SK-N-SH (cell line): ENCODE measurements at regions not wholly inside any gene's neighbourhood (a gene's known extent, or its start where the extent isn't known, plus 50 kb on each side); places are given as distances from the start of the nearest gene placed in this dataset.

Source experiments
- CTCF ChIA-PET: fragments of 300-600, 350-600 bp; formaldehyde crosslinking; extraction: SDS; loops from one replicate; lab custom pipeline; 2021; lab: Yijun Ruan, JAX
- POLR2A ChIA-PET: fragments of 350-600 bp; sonication (Branson Sonifier 250); formaldehyde crosslinking; extraction: SDS; loops from one replicate; lab custom pipeline; 2020; ENCODE audit warnings: antibody characterized with exemption, inconsistent platforms; lab: Yijun Ruan, JAX
- DNase-seq: peaks from one replicate; pipeline ENCODE4 v3.0.0; 2012
- H2AFZ ChIP-seq: fragments of 200-600 bp; sonication (generic); 2 replicates; pipeline ENCODE4 v1.8.1; 2016; ENCODE audit warnings: antibody characterized with exemption, mild to moderate bottlenecking, low read depth
- H3F3A ChIP-seq: fragments of 200-600 bp; sonication (generic); replicated peaks from 2 replicates; pipeline ENCODE3; 2016; ENCODE audit warnings: antibody characterized with exemption, mild to moderate bottlenecking; ENCODE audit not compliant: insufficient read depth
- H3K27ac ChIP-seq, 2 experiments: fragments of 200-500 bp in 1 of 2; fragments of 200-600 bp in 1 of 2; sonication (Bioruptor generic) in 1 of 2; sonication (generic), shearing (Covaris generic) in 1 of 2; 2 replicates each; pipeline versions ENCODE4 v1.5.1 to v1.6.1; 2014 to 2016; ENCODE audit warnings: low read depth in 2 of 2, inconsistent platforms in 1 of 2, low read length in 1 of 2, mild to moderate bottlenecking in 1 of 2, mixed read lengths in 1 of 2
- H3K27me3 ChIP-seq: fragments of 200-600 bp; sonication (generic), shearing (Covaris generic); 2 replicates; pipeline ENCODE4 v1.6.1; 2016; ENCODE audit warnings: mixed run types; ENCODE audit not compliant: insufficient read depth
- H3K36me3 ChIP-seq, 2 experiments: fragments of 200-500 bp in 1 of 2; fragments of 200-600 bp in 1 of 2; sonication (Bioruptor generic) in 1 of 2; sonication (generic) in 1 of 2; replicated peaks in 1 of 2; 2 replicates each; pipeline versions ENCODE3 to v1.5.1; 2014 to 2016; ENCODE audit warnings: low read length in 1 of 2, mild to moderate bottlenecking in 1 of 2; ENCODE audit not compliant: insufficient read depth in 2 of 2, control insufficient read depth in 1 of 2
- H3K4me1 ChIP-seq, 2 experiments: fragments of 200-500 bp in 1 of 2; fragments of 200-600 bp in 1 of 2; sonication (Bioruptor generic) in 1 of 2; sonication (generic), shearing (Covaris generic) in 1 of 2; 2 replicates each; pipeline versions ENCODE4 v1.5.1 to v1.6.1; 2014 to 2016; ENCODE audit warnings: low read depth in 1 of 2, low read length in 1 of 2, mixed run types in 1 of 2; ENCODE audit not compliant: insufficient read depth in 2 of 2, control insufficient read depth in 1 of 2
- H3K4me2 ChIP-seq: fragments of 200-600 bp; sonication (generic), shearing (Covaris generic); 2 replicates; pipeline ENCODE4 v1.6.1; 2017; ENCODE audit warnings: mixed run types
- H3K4me3 ChIP-seq, 2 experiments: fragments of 200-500 bp in 1 of 2; fragments of 200-600 bp in 1 of 2; sonication (Bioruptor generic) in 1 of 2; sonication (generic), shearing (Covaris generic) in 1 of 2; 2 replicates each; pipeline versions ENCODE4 v1.5.1 to v1.8.1; 2014 to 2016; ENCODE audit warnings: low read depth in 2 of 2, inconsistent platforms in 1 of 2, low read length in 1 of 2, mild to moderate bottlenecking in 1 of 2, mixed read lengths in 1 of 2, moderate library complexity in 1 of 2
- H3K79me2 ChIP-seq: fragments of 200-600 bp; sonication (generic); 2 replicates; pipeline ENCODE4 v1.8.1; 2017; ENCODE audit warnings: mild to moderate bottlenecking; ENCODE audit not compliant: insufficient read depth
- H3K9ac ChIP-seq: fragments of 200-600 bp; sonication (generic); 2 replicates; pipeline ENCODE4 v1.6.1; 2017; ENCODE audit warnings: mixed run types
- H3K9me2 ChIP-seq: fragments of 200-600 bp; sonication (generic); 2 replicates; pipeline ENCODE4 v1.6.1; 2017; ENCODE audit warnings: mixed run types
- H3K9me3 ChIP-seq: fragments of 200-600 bp; sonication (generic); 2 replicates; pipeline ENCODE4 v1.6.1; 2017; ENCODE audit warnings: mixed run types, mild to moderate bottlenecking, moderate library complexity
- H4K20me1 ChIP-seq: fragments of 200-600 bp; sonication (generic); 2 replicates; pipeline ENCODE4 v1.6.1; 2017; ENCODE audit warnings: mild to moderate bottlenecking, mixed run types; ENCODE audit not compliant: insufficient read depth
- CHD2 ChIP-seq: fragments of 150-350 bp; IDR thresholded peaks from 2 replicates; pipeline ENCODE4 v1.6.1; 2018; ENCODE audit warnings: low read length; ENCODE audit not compliant: partially characterized antibody
- ELF1 ChIP-seq: IDR thresholded peaks from 2 replicates; pipeline ENCODE4 v1.4.0; 2012
- EP300 ChIP-seq, 2 experiments: IDR thresholded peaks; 2 replicates each; pipeline versions ENCODE4 v1.4.0 to v1.6.1; 2012; ENCODE audit warnings: borderline replicate concordance in 1 of 2, low read depth in 1 of 2, low read length in 1 of 2
- FOSL2 ChIP-seq: IDR thresholded peaks from 2 replicates; pipeline ENCODE4 v1.4.0; 2012; ENCODE audit warnings: low read depth, mild to moderate bottlenecking, moderate library complexity, borderline replicate concordance
- FOXM1 ChIP-seq: IDR thresholded peaks from 2 replicates; pipeline ENCODE4 v1.4.0; 2012; ENCODE audit warnings: low read depth, mild to moderate bottlenecking
- GATA2 ChIP-seq: sonication (generic); formaldehyde crosslinking; IDR thresholded peaks from 2 replicates; pipeline ENCODE4 v1.5.0; 2020; ENCODE audit warnings: mild to moderate bottlenecking, missing genetic modification reagents
- JUND ChIP-seq: IDR thresholded peaks from 2 replicates; pipeline ENCODE4 v1.4.0; 2012
- MXI1 ChIP-seq: IDR thresholded peaks from 2 replicates; pipeline ENCODE4 v1.6.1; 2012; ENCODE audit warnings: mild to moderate bottlenecking, low read depth, low read length, improper control_type of control experiment
- NRF1 ChIP-seq: IDR thresholded peaks from 2 replicates; pipeline ENCODE4 v1.6.1; 2012; ENCODE audit warnings: low read depth, mild to moderate bottlenecking, low read length
- RCOR1 ChIP-seq: fragments of 150-350 bp; IDR thresholded peaks from 2 replicates; pipeline ENCODE4 v1.6.1; 2017; ENCODE audit warnings: antibody characterized with exemption, low read length
- REST ChIP-seq: IDR thresholded peaks from 2 replicates; pipeline ENCODE4 v1.6.1; 2012; ENCODE audit warnings: mild to moderate bottlenecking, low read depth, low read length, moderate library complexity
- RFX5 ChIP-seq: IDR thresholded peaks from 2 replicates; pipeline ENCODE4 v1.6.1; 2012; ENCODE audit warnings: mild to moderate bottlenecking, improper control_type of control experiment, low read length
- RXRA ChIP-seq: IDR thresholded peaks from 2 replicates; pipeline ENCODE4 v1.4.0; 2012; ENCODE audit warnings: low read depth, mild to moderate bottlenecking, borderline replicate concordance
- SMC3 ChIP-seq: IDR thresholded peaks from 2 replicates; pipeline ENCODE4 v1.6.1; 2012; ENCODE audit warnings: low read depth, low read length, improper control_type of control experiment
- TCF12 ChIP-seq: IDR thresholded peaks from 2 replicates; pipeline ENCODE4 v1.4.0; 2012
- TEAD4 ChIP-seq: IDR thresholded peaks from 2 replicates; pipeline ENCODE4 v1.4.0; 2012; ENCODE audit warnings: mild to moderate bottlenecking, borderline replicate concordance; ENCODE audit not compliant: insufficient read depth
- YY1 ChIP-seq: IDR thresholded peaks from 2 replicates; pipeline ENCODE4 v1.4.0; 2012; ENCODE audit warnings: low read depth, mild to moderate bottlenecking
- WGBS: methylation state at CpG from one replicate; pipeline ENCODE4 v1.1.6; 2017; ENCODE audit warnings: low lambda C conversion rate; 5-methylcytosine and 5-hydroxymethylcytosine counted together
- TF ChIP-seq, protein P1 (sequence below): IDR thresholded peaks from 2 replicates; pipeline ENCODE4 v1.4.0; 2012; ENCODE audit warnings: low read depth

GRCh38 chr3:54071601-54072000 lies 50.8 kb upstream of the CACNA2D3 start:
- Histone ChIP-seq H3K36me3 (no peaks in the 10 kb centered on the region), H3F3A (no peaks in the 10 kb centered on the region), H3K4me2 (no peak overlapping the region), H3K4me1 (no peaks in the 10 kb centered on the region), H3K79me2 (no peaks in the 10 kb centered on the region), H4K20me1 (no peaks in the 10 kb centered on the region), H3K9me2 (no peaks in the 10 kb centered on the region), H2AFZ (no peak overlapping the region)
- POLR2A ChIA-PET, result no interaction called here
- CTCF ChIA-PET, result no interaction called here
- WGBS, result 42% methylated on average over 6 of the region's 6 CpGs
- TF ChIP-seq ELF1 (no peak), RFX5 (no peak), NRF1 (no peak), REST (no peak), FOXM1 (no peak), FOSL2 (no peak), TEAD4 (no peak), CHD2 (no peak), GATA2 (CRISPR knock-in tag) (no peak), RCOR1 (no peak), SMC3 (no peak), RXRA (no peak)
- TF ChIP-seq, protein P1, sequence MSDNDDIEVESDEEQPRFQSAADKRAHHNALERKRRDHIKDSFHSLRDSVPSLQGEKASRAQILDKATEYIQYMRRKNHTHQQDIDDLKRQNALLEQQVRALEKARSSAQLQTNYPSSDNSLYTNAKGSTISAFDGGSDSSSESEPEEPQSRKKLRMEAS, result no peak
- TF ChIP-seq, all 33 proteins: peak for 0
- no peaks in the 10 kb centered on the region for H3K27me3 ChIP-seq
- H3K9ac ChIP-seq, result no peak overlapping the region
- H3K9me3 ChIP-seq, result no peaks in the 10 kb centered on the region
- H3K27ac ChIP-seq, result no peak overlapping the region
- DNase-seq, result no peak
- no peak overlapping the region for H3K4me3 ChIP-seq

- no peak overlapping the region for H3K4me3 ChIP-seq
- H3K4me1 ChIP-seq, result no peaks in the 10 kb centered on the region
- H3K27me3 ChIP-seq, result no peaks in the 10 kb centered on the region
- TF ChIP-seq MXI1 (no peak), EP300 (IDR thresholded peaks at IDR 0.05; ENCODE audit: borderline replicate concordance in 1 of 2, low read depth in 1 of 2, low read length in 1 of 2) (no peak), JUND (no peak), GATA2 (CRISPR knock-in tag) (no peak), YY1 (no peak), RCOR1 (no peak), RXRA (no peak), TCF12 (no peak)
- H3K27ac ChIP-seq, result no peak overlapping the region
- no peak overlapping the region for H3K9ac ChIP-seq
- POLR2A ChIA-PET, result no interaction called here
- WGBS, result 16% methylated on average over 2 of the region's 2 CpGs
- no peaks in the 10 kb centered on the region for H3F3A ChIP-seq
- no peak overlapping the region for H2AFZ ChIP-seq
- no peak overlapping the region for H3K4me2 ChIP-seq
- no peak for DNase-seq
- no peaks in the 10 kb centered on the region for H3K79me2 ChIP-seq
- CTCF ChIA-PET, result no interaction called here
- no peaks in the 10 kb centered on the region for H4K20me1 ChIP-seq
- no peaks in the 10 kb centered on the region for H3K36me3 ChIP-seq
- no peaks in the 10 kb centered on the region for H3K9me2 ChIP-seq
- H3K9me3 ChIP-seq, result no peaks in the 10 kb centered on the region
These were observed 52.4 kb upstream of the CACNA2D3 start for GRCh38 chr3:54069961-54070360.
